ENCODE measurements at regions not wholly inside any gene's neighbourhood (a gene's known extent, or its start where the extent isn't known, plus 50 kb on each side); places are given as distances from the start of the nearest gene placed in this dataset.

- peaks cover 7% of the 10 kb centered on the region for H3K9me3 Mint-ChIP-seq
- no peaks in the 10 kb centered on the region for H3K27me3 Mint-ChIP-seq
- ChIA-PET POLR2A (no interaction called here), CTCF (no interaction called here)
- no peak overlapping the region for H3K4me3 Mint-ChIP-seq
- no peaks in the 10 kb centered on the region for H3K4me1 Mint-ChIP-seq (ENCODE audit: low read depth)
- intact Hi-C loops (cut with micrococcal nuclease), result no loop called here
- ATAC-seq, result no peak
- no peak for DNase-seq
- no peaks in the 10 kb centered on the region for H3K36me3 Mint-ChIP-seq (ENCODE audit: low read depth)
- no peak for TF ChIP-seq CTCF (IDR thresholded peaks at IDR 0.05)
- no peak overlapping the region for H3K27ac Mint-ChIP-seq
Measured at GRCh38 chr6:49370518-49370917, 92.5 kb downstream of the MMUT start.

- ChIA-PET CTCF (no interaction called here), POLR2A (no interaction called here)
- Mint-ChIP-seq H3K4me3 (no peak overlapping the region), H3K4me1 (ENCODE audit: low read depth) (no peaks in the 10 kb centered on the region), H3K9me3 (peaks cover 9% of the 10 kb centered on the region), H3K36me3 (ENCODE audit: low read depth) (no peaks in the 10 kb centered on the region), H3K27ac (no peak overlapping the region), H3K27me3 (no peaks in the 10 kb centered on the region)
- intact Hi-C loops (cut with micrococcal nuclease), result no loop called here
- no peak for DNase-seq
- ATAC-seq, result no peak
- TF ChIP-seq CTCF (IDR thresholded peaks at IDR 0.05), result no peak
Measured at GRCh38 chr6:49366539-49366938, 96.5 kb downstream of the MMUT start.

- H3K9me3 Mint-ChIP-seq, result peaks cover 9% of the 10 kb centered on the region
- no peak overlapping the region for H3K4me3 Mint-ChIP-seq
- no peak for DNase-seq
- H3K27me3 Mint-ChIP-seq, result no peaks in the 10 kb centered on the region
- no peaks in the 10 kb centered on the region for H3K4me1 Mint-ChIP-seq (ENCODE audit: low read depth)
- ATAC-seq, result no peak
- CTCF ChIA-PET, result interaction anchor here (1.3 kb wide), 1 partner anchor 62 kb away, joined by 3 read pairs; no protein-coding TSS in a partner anchor
- no peak for TF ChIP-seq CTCF (IDR thresholded peaks at IDR 0.05)
- intact Hi-C loops (cut with micrococcal nuclease), result no loop called here
- H3K36me3 Mint-ChIP-seq (ENCODE audit: low read depth), result no peaks in the 10 kb centered on the region
- no peak overlapping the region for H3K27ac Mint-ChIP-seq
- POLR2A ChIA-PET, result no interaction called here
Measured at GRCh38 chr6:49348561-49348960, 114.5 kb downstream of the MMUT start.

- DNase-seq, result no peak
- no peak for ATAC-seq
- intact Hi-C loops (cut with micrococcal nuclease), result no loop called here
- H3K27me3 Mint-ChIP-seq, result no peaks in the 10 kb centered on the region
- H3K4me3 Mint-ChIP-seq, result no peak overlapping the region
- ChIA-PET CTCF (no interaction called here), POLR2A (no interaction called here)
- no peaks in the 10 kb centered on the region for H3K4me1 Mint-ChIP-seq (ENCODE audit: low read depth)
- TF ChIP-seq CTCF (IDR thresholded peaks at IDR 0.05), result no peak
- no peaks in the 10 kb centered on the region for H3K9me3 Mint-ChIP-seq
- H3K27ac Mint-ChIP-seq, result no peak overlapping the region
- H3K36me3 Mint-ChIP-seq (ENCODE audit: low read depth), result no peaks in the 10 kb centered on the region
Measured at GRCh38 chr6:49342410-49342809, 120.6 kb downstream of the MMUT start.

- no peaks in the 10 kb centered on the region for H3K4me1 Mint-ChIP-seq (ENCODE audit: low read depth)
- ATAC-seq, result no peak
- POLR2A ChIA-PET, result no interaction called here
- peaks cover under 1% of the 10 kb centered on the region for H3K9me3 Mint-ChIP-seq
- TF ChIP-seq CTCF (IDR thresholded peaks at IDR 0.05), result no peak
- no peak overlapping the region for H3K27ac Mint-ChIP-seq
- H3K27me3 Mint-ChIP-seq, result no peaks in the 10 kb centered on the region
- CTCF ChIA-PET, result no interaction called here
- no peak overlapping the region for H3K4me3 Mint-ChIP-seq
- no peaks in the 10 kb centered on the region for H3K36me3 Mint-ChIP-seq (ENCODE audit: low read depth)
- intact Hi-C loops (cut with micrococcal nuclease), result no loop called here
- DNase-seq, result no peak
Measured at GRCh38 chr6:49341869-49342268, 121.2 kb downstream of the MMUT start.
